ENCODE measurements at regions not wholly inside any gene's neighbourhood (a gene's known extent, or its start where the extent isn't known, plus 50 kb on each side); places are given as distances from the start of the nearest gene placed in this dataset.

DNA sequence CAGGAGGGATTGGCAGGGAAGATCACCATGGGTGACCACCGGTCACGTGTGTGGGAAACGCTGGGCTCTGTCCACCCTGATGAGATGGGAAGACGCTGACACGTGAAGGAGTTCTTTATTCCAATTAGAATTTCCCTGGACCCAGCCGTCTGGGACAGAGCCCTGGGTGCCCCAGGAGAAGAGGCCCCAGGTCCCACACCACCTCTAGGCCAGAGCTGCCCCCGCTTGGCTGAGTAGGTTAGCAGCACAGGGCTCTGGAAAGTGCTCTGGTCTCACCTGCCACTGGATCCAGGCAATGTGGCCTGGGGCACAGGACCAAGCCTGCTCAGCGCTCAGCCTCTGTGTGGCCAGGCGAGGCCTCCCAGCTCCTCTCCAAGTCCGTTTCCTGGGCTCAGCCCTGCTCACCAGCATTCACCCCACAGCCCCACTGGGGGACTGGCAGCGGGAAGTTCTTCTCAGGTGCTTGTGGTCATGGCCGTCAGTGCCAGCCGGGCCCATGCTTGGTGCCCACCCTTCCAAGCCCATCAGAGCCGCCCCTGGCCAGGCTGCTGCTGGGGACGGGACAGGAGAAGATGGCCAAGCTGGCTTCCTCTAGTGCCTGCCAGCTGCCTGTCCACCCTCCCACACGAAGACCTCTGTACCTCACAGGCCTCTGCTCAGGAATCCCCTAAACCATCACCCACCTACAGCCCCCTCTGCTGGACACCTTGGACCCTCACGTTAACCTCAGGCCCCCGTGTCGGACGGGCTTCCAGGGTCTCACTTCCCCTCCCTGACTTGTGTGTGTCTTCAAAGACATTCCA is 62.5 kb upstream of the FGF3 start:
- H3K9me3 Mint-ChIP-seq = no peaks in the 10 kb centered on the region
- no peak for DNase-seq
- Histone ChIP-seq H3K27me3 (ENCODE audit: insufficient read depth, low read length) (no peaks in the 10 kb centered on the region), H3K36me3 (ENCODE audit: insufficient read depth, low read length) (no peaks in the 10 kb centered on the region), H3K9me3 (ENCODE audit: control insufficient read depth in 1 of 2, low read length in 2 of 2) (no peaks in the 10 kb centered on the region), H3K27ac (ENCODE audit: low read depth, low read length) (no peak overlapping the region), H3K4me1 (ENCODE audit: insufficient read depth, low read length) (no peaks in the 10 kb centered on the region), H3K4me3 (ENCODE audit: low read length in 2 of 2) (no peak overlapping the region)
- intact Hi-C loops (cut with micrococcal nuclease) = no loop called here
- H3K36me3 Mint-ChIP-seq = no peaks in the 10 kb centered on the region
- H3K27ac Mint-ChIP-seq = no peak overlapping the region
- ChIA-PET CTCF (ENCODE audit: partially characterized antibody) (no interaction called here), POLR2A (ENCODE audit: partially characterized antibody) (no interaction called here)
- H3K27me3 Mint-ChIP-seq = peaks cover 2 to 9% of the 10 kb centered on the region in 2 donors
- H3K4me1 Mint-ChIP-seq = no peaks in the 10 kb centered on the region
- H3K4me3 Mint-ChIP-seq = no peak overlapping the region

DNA sequence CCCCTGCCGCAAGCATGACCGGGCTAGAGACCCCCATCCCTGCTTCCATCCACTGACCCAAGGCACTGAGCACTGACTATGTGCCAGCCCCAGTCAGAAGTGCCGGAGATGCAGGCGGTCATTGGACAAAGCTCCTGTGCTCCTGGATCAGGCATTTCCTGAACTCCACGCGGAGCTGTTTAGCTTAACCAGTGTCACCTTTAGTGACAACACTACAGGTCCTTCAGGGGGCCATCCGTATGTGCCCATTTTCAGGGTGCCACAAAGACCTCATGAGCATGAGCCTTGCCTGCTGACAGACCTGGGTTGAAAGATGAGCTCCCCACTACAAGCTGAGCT is 63.0 kb upstream of the FGF3 start:
- no peak overlapping the region for H3K27ac ChIP-seq (ENCODE audit: low read depth, low read length)
- H3K27me3 Mint-ChIP-seq = peaks cover 2 to 7% of the 10 kb centered on the region in 2 donors
- no peak overlapping the region for H3K4me3 Mint-ChIP-seq
- H3K4me3 ChIP-seq (ENCODE audit: low read length in 2 of 2) = no peak overlapping the region
- intact Hi-C loops (cut with micrococcal nuclease) = no loop called here
- ChIA-PET CTCF (ENCODE audit: partially characterized antibody) (interaction anchor here (1.0 kb wide), 1 partner anchor 11 kb away, joined by 3 read pairs; no protein-coding TSS in a partner anchor), POLR2A (ENCODE audit: partially characterized antibody) (no interaction called here)
- H3K9me3 Mint-ChIP-seq = no peaks in the 10 kb centered on the region
- no peaks in the 10 kb centered on the region for H3K27me3 ChIP-seq (ENCODE audit: insufficient read depth, low read length)
- no peaks in the 10 kb centered on the region for H3K4me1 ChIP-seq (ENCODE audit: insufficient read depth, low read length)
- H3K4me1 Mint-ChIP-seq = no peaks in the 10 kb centered on the region
- no peaks in the 10 kb centered on the region for H3K9me3 ChIP-seq (ENCODE audit: control insufficient read depth in 1 of 2, low read length in 2 of 2)
- no peaks in the 10 kb centered on the region for H3K36me3 Mint-ChIP-seq
- no peak overlapping the region for H3K27ac Mint-ChIP-seq
- no peak for DNase-seq
- H3K36me3 ChIP-seq (ENCODE audit: insufficient read depth, low read length) = no peaks in the 10 kb centered on the region

DNA sequence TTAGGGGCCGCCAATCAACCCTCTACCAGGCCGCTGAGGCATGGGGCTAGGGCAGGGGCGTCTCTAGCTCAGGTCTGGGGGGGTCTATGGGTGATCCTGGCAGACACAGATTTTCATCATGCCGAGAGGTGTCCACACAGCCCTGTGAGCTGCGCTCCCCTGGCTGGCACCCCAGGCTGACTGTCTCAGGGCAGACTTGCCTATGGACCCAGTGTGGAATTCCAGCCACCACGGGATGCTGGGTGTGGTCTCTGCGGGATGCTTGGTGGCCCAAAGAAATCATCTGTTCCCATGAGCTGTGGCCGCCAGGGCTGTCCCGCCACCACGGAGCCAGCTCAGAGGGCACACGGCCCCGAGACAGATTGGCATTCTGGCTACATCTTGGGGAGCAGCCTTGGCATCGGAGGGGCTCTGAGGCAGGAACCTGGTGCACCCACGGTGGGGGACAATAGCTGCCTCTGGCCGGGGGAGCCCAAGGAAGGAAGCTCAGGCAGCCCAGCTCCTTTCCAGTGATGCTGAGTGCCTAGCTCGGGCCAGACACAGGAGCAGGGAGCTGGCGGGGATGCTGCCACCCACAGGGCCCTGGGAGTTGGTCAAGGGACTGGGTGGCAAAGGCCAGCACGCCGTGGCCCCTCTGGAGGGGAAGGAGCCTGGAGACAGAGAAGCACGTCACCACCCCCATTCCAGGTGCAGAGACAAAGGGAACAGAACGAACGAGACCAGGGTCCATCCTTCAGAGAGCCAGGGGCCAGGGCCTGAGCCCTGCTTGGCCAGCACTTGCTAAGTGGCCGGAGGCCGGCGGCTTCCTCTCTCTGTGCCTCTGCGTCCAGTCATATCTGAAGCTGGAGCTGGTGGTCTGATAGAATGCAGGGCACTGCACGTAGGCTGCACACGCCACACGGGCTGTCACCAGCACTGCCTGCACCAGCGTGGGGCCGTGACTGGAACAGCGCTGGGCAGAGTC is 64.4 kb upstream of the FGF3 start:
- Mint-ChIP-seq H3K9me3 (no peaks in the 10 kb centered on the region), H3K4me3 (no peak overlapping the region), H3K36me3 (no peaks in the 10 kb centered on the region), H3K27ac (no peak overlapping the region), H3K27me3 (peaks cover 3 to 7% of the 10 kb centered on the region in 2 donors), H3K4me1 (peaks cover 0 to 1% (median under 1%) of the 10 kb centered on the region in 4 donors)
- no peaks in the 10 kb centered on the region for H3K9me3 ChIP-seq (ENCODE audit: control insufficient read depth in 1 of 2, low read length in 2 of 2)
- ChIA-PET POLR2A (ENCODE audit: partially characterized antibody) (no interaction called here), CTCF (ENCODE audit: partially characterized antibody) (interaction anchor here (1.0 to 1.4 kb wide), 2 partner anchors 9 to 198 kb away, joined by 3 read pairs; no protein-coding TSS in a partner anchor)
- H3K27ac ChIP-seq (ENCODE audit: low read depth, low read length) = no peak overlapping the region
- no peaks in the 10 kb centered on the region for H3K4me1 ChIP-seq (ENCODE audit: insufficient read depth, low read length)
- no peaks in the 10 kb centered on the region for H3K27me3 ChIP-seq (ENCODE audit: insufficient read depth, low read length)
- no peak overlapping the region for H3K4me3 ChIP-seq (ENCODE audit: low read length in 2 of 2)
- H3K36me3 ChIP-seq (ENCODE audit: insufficient read depth, low read length) = no peaks in the 10 kb centered on the region
- intact Hi-C loops (cut with micrococcal nuclease) = no loop called here
- DNase-seq = no peak

DNA sequence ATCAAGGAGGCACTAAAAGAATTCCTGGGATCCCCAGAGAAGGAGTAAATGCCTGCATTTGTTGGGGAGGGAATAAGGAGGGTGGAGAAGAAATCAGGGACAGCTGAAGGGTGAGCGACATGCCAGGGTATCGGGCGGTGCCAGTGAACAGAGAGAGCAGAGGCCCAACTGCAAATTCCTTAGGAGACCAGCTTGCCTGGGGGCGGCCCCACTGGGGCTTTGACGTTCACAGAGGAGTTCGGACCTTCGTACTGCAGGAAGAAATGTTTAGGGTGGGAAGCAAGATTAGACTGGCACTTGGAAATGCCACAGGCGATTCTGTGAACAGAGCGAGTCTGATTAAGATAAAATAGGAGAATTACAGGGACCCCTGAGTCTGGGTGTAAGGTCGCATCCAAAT is 65.1 kb upstream of the FGF3 start:
- Mint-ChIP-seq H3K4me1 (peaks cover 0 to 1% (median under 1%) of the 10 kb centered on the region in 4 donors), H3K4me3 (no peak overlapping the region), H3K27ac (no peak overlapping the region), H3K9me3 (no peaks in the 10 kb centered on the region), H3K36me3 (no peaks in the 10 kb centered on the region), H3K27me3 (peaks cover 3 to 12% of the 10 kb centered on the region in 2 donors)
- Histone ChIP-seq H3K9me3 (ENCODE audit: control insufficient read depth in 1 of 2, low read length in 2 of 2) (no peaks in the 10 kb centered on the region), H3K36me3 (ENCODE audit: insufficient read depth, low read length) (no peaks in the 10 kb centered on the region), H3K27ac (ENCODE audit: low read depth, low read length) (no peak overlapping the region), H3K27me3 (ENCODE audit: insufficient read depth, low read length) (no peaks in the 10 kb centered on the region), H3K4me3 (ENCODE audit: low read length in 2 of 2) (no peak overlapping the region), H3K4me1 (ENCODE audit: insufficient read depth, low read length) (no peaks in the 10 kb centered on the region)
- intact Hi-C loops (cut with micrococcal nuclease) = no loop called here
- ChIA-PET CTCF (ENCODE audit: partially characterized antibody) (interaction anchor here (1.4 kb wide), 1 partner anchor 199 kb away, joined by 3 read pairs; no protein-coding TSS in a partner anchor), POLR2A (ENCODE audit: partially characterized antibody) (no interaction called here)
- DNase-seq = no peak

DNA sequence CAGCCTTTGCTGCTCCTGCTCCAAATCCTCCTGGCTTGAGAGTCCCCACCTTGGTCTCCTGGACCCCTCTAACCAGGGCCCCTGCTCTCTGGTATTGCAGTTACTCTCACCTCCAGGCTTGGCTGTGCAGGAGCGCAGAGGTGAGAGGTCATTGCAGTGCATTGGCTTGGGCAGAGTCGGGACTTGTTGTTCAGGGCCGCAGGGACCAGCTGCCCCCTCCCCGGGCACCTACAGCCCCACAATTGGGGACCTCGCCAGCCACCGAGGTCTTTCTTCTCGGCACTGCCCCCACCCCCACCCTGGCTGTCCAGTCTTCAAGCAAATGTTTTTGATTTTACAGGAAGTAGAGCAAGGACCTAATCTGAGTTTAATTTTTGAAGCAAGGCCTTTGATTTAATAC is 65.5 kb upstream of the FGF3 start:
- no peak overlapping the region for H3K4me3 Mint-ChIP-seq
- Histone ChIP-seq H3K4me1 (ENCODE audit: insufficient read depth, low read length) (no peaks in the 10 kb centered on the region), H3K4me3 (ENCODE audit: low read length in 2 of 2) (no peak overlapping the region), H3K36me3 (ENCODE audit: insufficient read depth, low read length) (no peaks in the 10 kb centered on the region), H3K9me3 (ENCODE audit: control insufficient read depth in 1 of 2, low read length in 2 of 2) (no peaks in the 10 kb centered on the region), H3K27ac (ENCODE audit: low read depth, low read length) (no peak overlapping the region), H3K27me3 (ENCODE audit: insufficient read depth, low read length) (no peaks in the 10 kb centered on the region)
- ChIA-PET POLR2A (ENCODE audit: partially characterized antibody) (no interaction called here), CTCF (ENCODE audit: partially characterized antibody) (no interaction called here)
- DNase-seq = no peak
- no peak overlapping the region for H3K27ac Mint-ChIP-seq
- peaks cover 0 to 1% (median under 1%) of the 10 kb centered on the region in 4 donors for H3K4me1 Mint-ChIP-seq
- intact Hi-C loops (cut with micrococcal nuclease) = loop anchor here (5.0 kb wide), 1 partner anchor 182 kb away; the partner anchor contains the start of gene FGF19
- H3K36me3 Mint-ChIP-seq = no peaks in the 10 kb centered on the region
- H3K9me3 Mint-ChIP-seq = no peaks in the 10 kb centered on the region
- peaks cover 3 to 15% of the 10 kb centered on the region in 2 donors for H3K27me3 Mint-ChIP-seq

DNA sequence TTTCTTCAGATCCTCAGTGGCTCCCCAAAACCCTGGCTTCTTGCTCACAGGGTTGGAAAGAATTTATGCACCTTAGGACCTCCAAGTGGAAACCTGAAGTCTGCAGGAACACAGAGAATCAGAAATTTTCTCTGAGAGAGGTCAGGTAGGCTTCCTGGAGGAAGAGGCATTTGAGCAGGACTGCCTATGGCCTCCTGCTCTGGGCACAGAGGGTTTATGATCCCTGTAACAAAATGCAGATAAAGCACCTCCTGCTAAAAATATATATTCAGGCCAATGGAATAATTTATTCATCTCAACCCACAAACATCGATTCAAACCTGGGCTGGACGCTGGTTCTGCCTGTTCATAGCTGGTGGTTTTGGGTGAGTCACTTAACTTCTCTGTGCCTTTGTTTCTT is 68.1 kb upstream of the FGF3 start:
- H3K36me3 ChIP-seq (ENCODE audit: insufficient read depth, low read length) = no peaks in the 10 kb centered on the region
- no peak for DNase-seq
- no peak overlapping the region for H3K27ac Mint-ChIP-seq
- ChIA-PET POLR2A (ENCODE audit: partially characterized antibody) (no interaction called here), CTCF (ENCODE audit: partially characterized antibody) (interaction anchor here (0.7 to 2.2 kb wide), 2 partner anchors 14 to 201 kb away, joined by 3 to 5 read pairs; no protein-coding TSS in a partner anchor)
- H3K4me1 Mint-ChIP-seq = peaks cover 0 to 2% (median under 1%) of the 10 kb centered on the region in 4 donors
- H3K36me3 Mint-ChIP-seq = no peaks in the 10 kb centered on the region
- H3K27me3 Mint-ChIP-seq = peaks cover 8 to 24% of the 10 kb centered on the region in 2 donors
- no peak overlapping the region for H3K4me3 ChIP-seq (ENCODE audit: low read length in 2 of 2)
- H3K27me3 ChIP-seq (ENCODE audit: insufficient read depth, low read length) = no peaks in the 10 kb centered on the region
- no peak overlapping the region for H3K27ac ChIP-seq (ENCODE audit: low read depth, low read length)
- intact Hi-C loops (cut with micrococcal nuclease) = loop anchor here (5.0 kb wide), 1 partner anchor 185 kb away; the partner anchor contains the start of gene FGF19
- no peak overlapping the region for H3K4me3 Mint-ChIP-seq
- H3K4me1 ChIP-seq (ENCODE audit: insufficient read depth, low read length) = no peaks in the 10 kb centered on the region
- no peaks in the 10 kb centered on the region for H3K9me3 ChIP-seq (ENCODE audit: control insufficient read depth in 1 of 2, low read length in 2 of 2)
- H3K9me3 Mint-ChIP-seq = no peaks in the 10 kb centered on the region

DNA sequence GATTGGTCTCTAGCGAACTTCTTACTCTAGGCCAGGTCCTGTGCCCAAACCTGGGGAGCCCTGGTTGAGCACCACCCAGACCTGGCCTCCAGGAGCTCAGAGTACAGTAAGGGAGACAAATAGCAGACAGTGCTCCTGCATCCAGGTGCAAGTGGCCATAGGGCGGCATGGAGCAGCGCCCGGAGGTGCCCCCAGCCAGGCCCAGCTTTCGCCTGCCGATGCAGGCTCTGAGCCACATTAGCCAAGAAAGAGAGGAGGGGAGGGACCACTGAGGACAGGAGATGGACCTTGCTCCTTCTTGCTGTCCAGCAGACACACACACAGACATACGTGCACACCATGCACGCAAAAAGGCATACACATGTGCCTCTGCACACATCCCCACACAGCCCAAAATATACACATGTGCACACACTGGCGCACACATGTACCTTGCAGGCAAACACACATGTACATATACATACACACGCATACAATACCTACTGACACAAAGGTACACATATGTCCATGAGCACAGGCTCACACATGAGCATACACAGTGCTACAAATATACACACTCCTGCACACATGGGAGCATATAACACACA is 68.7 kb upstream of the FGF3 start:
- CTCF ChIA-PET (ENCODE audit: partially characterized antibody) = interaction anchor here (0.7 to 1.6 kb wide), 2 partner anchors 8 to 201 kb away, joined by 3 to 4 read pairs; no protein-coding TSS in a partner anchor
- no peak for DNase-seq
- Mint-ChIP-seq H3K27ac (no peak overlapping the region), H3K9me3 (no peaks in the 10 kb centered on the region), H3K4me3 (no peak overlapping the region), H3K4me1 (peaks cover 0 to 2% (median under 1%) of the 10 kb centered on the region in 4 donors), H3K36me3 (no peaks in the 10 kb centered on the region), H3K27me3 (peaks cover 8 to 27% of the 10 kb centered on the region in 2 donors)
- H3K27ac ChIP-seq (ENCODE audit: low read depth, low read length) = no peak overlapping the region
- no peaks in the 10 kb centered on the region for H3K36me3 ChIP-seq (ENCODE audit: insufficient read depth, low read length)
- POLR2A ChIA-PET (ENCODE audit: partially characterized antibody) = no interaction called here
- H3K27me3 ChIP-seq (ENCODE audit: insufficient read depth, low read length) = no peaks in the 10 kb centered on the region
- intact Hi-C loops (cut with micrococcal nuclease) = loop anchor here (5.0 kb wide), 1 partner anchor 186 kb away; the partner anchor contains the start of gene FGF19
- no peak overlapping the region for H3K4me3 ChIP-seq (ENCODE audit: low read length in 2 of 2)
- H3K4me1 ChIP-seq (ENCODE audit: insufficient read depth, low read length) = no peaks in the 10 kb centered on the region
- no peaks in the 10 kb centered on the region for H3K9me3 ChIP-seq (ENCODE audit: control insufficient read depth in 1 of 2, low read length in 2 of 2)

All from CD4-positive, alpha-beta memory T cell (primary cell).